ENCODE measurements at regions not wholly inside any gene's neighbourhood (a gene's known extent, or its start where the extent isn't known, plus 50 kb on each side); places are given as distances from the start of the nearest gene placed in this dataset.

DNA sequence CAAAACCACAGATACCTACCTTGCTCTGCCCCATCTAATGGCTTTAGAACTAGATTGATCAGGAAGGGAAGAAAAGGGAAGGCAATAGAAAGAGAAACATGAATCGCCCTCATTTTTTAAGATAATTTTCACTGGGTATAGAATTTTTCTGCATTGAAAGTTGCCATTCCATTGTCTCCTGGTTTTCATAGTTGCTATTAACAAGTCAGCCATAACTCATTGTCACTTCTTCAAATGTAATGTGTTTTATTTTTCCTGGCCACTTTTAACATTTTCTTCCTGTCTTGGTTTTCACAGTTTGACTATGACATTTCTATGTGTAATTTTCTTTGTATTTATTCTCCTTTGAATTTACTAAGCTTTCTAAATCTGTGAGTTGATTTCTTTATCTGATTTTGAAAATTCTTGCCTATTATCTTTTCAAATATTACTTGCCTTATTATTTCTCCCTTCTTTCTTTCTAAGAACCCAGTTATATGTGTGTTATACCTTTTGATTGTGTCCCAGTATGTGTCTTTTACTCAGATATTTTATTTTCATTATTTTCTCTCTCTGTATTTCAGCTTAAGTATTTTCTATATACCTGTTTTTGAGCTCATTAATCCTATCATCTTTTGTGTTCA, 85.5 kb upstream of the GLI2 start:
- Histone ChIP-seq H3K9me3 (ENCODE audit: control insufficient read depth in 2 of 3, insufficient read depth in 1 of 3, low read length in 3 of 3) (peaks cover 0 to 15% (median 0%) of the 10 kb centered on the region in 3 donors), H3K9ac (ENCODE audit: low read length in 3 of 3) (no peak overlapping the region), H3K4me3 (ENCODE audit: low read length in 3 of 3) (no peak overlapping the region), H3K36me3 (ENCODE audit: control insufficient read depth in 2 of 3, insufficient read depth in 3 of 3, low read length in 3 of 3) (no peaks in the 10 kb centered on the region), H3K27ac (ENCODE audit: low read depth in 2 of 2, low read length in 2 of 2) (no peak overlapping the region), H3K27me3 (ENCODE audit: control insufficient read depth, insufficient read depth, low read length) (peaks cover 5% of the 10 kb centered on the region), H3K4me1 (ENCODE audit: control insufficient read depth in 2 of 3, insufficient read depth in 2 of 3, low read depth in 1 of 3, low read length in 3 of 3) (no peaks in the 10 kb centered on the region)
- FAIRE-seq, result no peak
- intact Hi-C loops (cut with DNase I), result no loop called here
- TF ChIP-seq, protein P1, sequence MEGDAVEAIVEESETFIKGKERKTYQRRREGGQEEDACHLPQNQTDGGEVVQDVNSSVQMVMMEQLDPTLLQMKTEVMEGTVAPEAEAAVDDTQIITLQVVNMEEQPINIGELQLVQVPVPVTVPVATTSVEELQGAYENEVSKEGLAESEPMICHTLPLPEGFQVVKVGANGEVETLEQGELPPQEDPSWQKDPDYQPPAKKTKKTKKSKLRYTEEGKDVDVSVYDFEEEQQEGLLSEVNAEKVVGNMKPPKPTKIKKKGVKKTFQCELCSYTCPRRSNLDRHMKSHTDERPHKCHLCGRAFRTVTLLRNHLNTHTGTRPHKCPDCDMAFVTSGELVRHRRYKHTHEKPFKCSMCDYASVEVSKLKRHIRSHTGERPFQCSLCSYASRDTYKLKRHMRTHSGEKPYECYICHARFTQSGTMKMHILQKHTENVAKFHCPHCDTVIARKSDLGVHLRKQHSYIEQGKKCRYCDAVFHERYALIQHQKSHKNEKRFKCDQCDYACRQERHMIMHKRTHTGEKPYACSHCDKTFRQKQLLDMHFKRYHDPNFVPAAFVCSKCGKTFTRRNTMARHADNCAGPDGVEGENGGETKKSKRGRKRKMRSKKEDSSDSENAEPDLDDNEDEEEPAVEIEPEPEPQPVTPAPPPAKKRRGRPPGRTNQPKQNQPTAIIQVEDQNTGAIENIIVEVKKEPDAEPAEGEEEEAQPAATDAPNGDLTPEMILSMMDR (IDR thresholded peaks at IDR 0.05; ENCODE audit: borderline replicate concordance, extremely low read depth, insufficient read depth), result no peak
- DNase-seq, result no peak

DNA sequence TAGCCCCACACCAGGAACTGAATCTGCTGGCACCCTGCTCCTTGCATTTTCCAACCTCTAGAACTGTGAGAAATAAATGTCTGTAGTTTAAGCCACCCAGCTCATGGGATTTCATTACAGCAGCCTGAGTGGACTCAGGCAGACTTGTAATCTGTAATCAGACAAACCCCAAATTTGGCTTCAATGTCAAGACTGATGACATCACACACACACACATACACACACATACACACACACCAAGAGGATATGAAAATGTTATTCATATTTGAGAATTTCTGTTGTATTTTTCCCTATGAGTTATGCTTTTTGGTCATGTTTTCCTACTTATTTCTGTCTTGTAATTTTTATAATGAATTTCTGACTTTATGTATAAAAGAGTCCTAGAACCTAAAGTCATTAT, 83.8 kb upstream of the GLI2 start:
- Histone ChIP-seq H3K9me3 (ENCODE audit: control insufficient read depth in 2 of 3, insufficient read depth in 1 of 3, low read length in 3 of 3) (peaks cover 0 to 15% (median 0%) of the 10 kb centered on the region in 3 donors), H3K27ac (ENCODE audit: low read depth in 2 of 2, low read length in 2 of 2) (no peak overlapping the region), H3K27me3 (ENCODE audit: control insufficient read depth, insufficient read depth, low read length) (peaks cover 5% of the 10 kb centered on the region), H3K4me1 (ENCODE audit: control insufficient read depth in 2 of 3, insufficient read depth in 2 of 3, low read depth in 1 of 3, low read length in 3 of 3) (no peaks in the 10 kb centered on the region), H3K9ac (ENCODE audit: low read length in 3 of 3) (no peak overlapping the region), H3K4me3 (ENCODE audit: low read length in 3 of 3) (no peak overlapping the region), H3K36me3 (ENCODE audit: control insufficient read depth in 2 of 3, insufficient read depth in 3 of 3, low read length in 3 of 3) (no peaks in the 10 kb centered on the region)
- TF ChIP-seq, protein P1 (IDR thresholded peaks at IDR 0.05; ENCODE audit: borderline replicate concordance, extremely low read depth, insufficient read depth), result no peak
- FAIRE-seq (no peak), DNase-seq (no peak)
- intact Hi-C loops (cut with DNase I), result no loop called here

DNA sequence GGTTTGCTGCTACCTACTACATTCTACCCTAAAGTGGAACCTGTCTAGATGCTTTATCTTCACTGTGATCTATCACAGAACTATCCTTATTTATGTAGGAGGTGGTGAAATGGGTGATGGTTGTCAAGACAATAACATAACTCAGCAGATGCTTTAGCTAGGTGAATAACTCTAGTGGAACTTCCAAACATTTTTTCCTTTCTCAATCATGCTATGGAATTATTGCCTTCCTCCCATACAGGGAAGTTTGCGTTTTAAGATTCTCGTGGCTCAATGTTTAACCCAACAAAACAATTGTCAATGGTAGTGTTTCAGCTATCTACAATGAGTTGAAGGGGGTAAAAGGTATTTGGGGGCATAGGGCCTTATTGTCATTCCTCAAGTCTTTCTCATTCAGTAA, 82.6 kb upstream of the GLI2 start:
- Histone ChIP-seq H3K4me3 (ENCODE audit: low read length in 3 of 3) (no peak overlapping the region), H3K27ac (ENCODE audit: low read depth in 2 of 2, low read length in 2 of 2) (no peak overlapping the region), H3K9me3 (ENCODE audit: control insufficient read depth in 2 of 3, insufficient read depth in 1 of 3, low read length in 3 of 3) (peaks cover 0 to 15% (median 0%) of the 10 kb centered on the region in 3 donors), H3K9ac (ENCODE audit: low read length in 3 of 3) (no peak overlapping the region), H3K4me1 (ENCODE audit: control insufficient read depth in 2 of 3, insufficient read depth in 2 of 3, low read depth in 1 of 3, low read length in 3 of 3) (no peaks in the 10 kb centered on the region), H3K36me3 (ENCODE audit: control insufficient read depth in 2 of 3, insufficient read depth in 3 of 3, low read length in 3 of 3) (no peaks in the 10 kb centered on the region), H3K27me3 (ENCODE audit: control insufficient read depth, insufficient read depth, low read length) (peaks cover 5% of the 10 kb centered on the region)
- no peak for DNase-seq
- FAIRE-seq, result no peak
- TF ChIP-seq, protein P1 (IDR thresholded peaks at IDR 0.05; ENCODE audit: borderline replicate concordance, extremely low read depth, insufficient read depth), result no peak
- intact Hi-C loops (cut with DNase I), result no loop called here

DNA sequence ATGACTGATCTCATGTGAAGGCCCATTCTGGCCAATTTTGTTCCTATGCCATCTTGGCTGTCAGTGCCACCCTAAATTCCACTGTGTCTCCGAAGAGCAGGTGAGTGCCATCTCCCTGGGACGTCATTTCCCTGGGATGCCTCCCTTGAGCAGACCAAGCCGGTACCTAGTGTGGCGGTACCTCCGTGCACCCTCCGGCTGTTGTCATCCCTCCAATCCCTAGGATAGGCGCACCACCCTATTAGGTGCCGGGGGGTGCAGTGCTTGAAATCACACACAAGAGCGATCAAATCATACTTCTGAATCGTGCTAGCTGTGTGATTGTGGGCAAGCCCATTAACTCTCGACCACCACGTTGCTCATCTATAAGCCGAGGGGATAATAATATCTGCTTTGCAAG, 81.8 kb upstream of the GLI2 start:
- DNase-seq, result no peak
- TF ChIP-seq, protein P1 (IDR thresholded peaks at IDR 0.05; ENCODE audit: borderline replicate concordance, extremely low read depth, insufficient read depth), result no peak
- no peak overlapping the region for H3K9ac ChIP-seq (ENCODE audit: low read length in 3 of 3)
- no peak overlapping the region for H3K27ac ChIP-seq (ENCODE audit: low read depth in 2 of 2, low read length in 2 of 2)
- H3K4me1 ChIP-seq (ENCODE audit: control insufficient read depth in 2 of 3, insufficient read depth in 2 of 3, low read depth in 1 of 3, low read length in 3 of 3), result no peaks in the 10 kb centered on the region
- H3K36me3 ChIP-seq (ENCODE audit: control insufficient read depth in 2 of 3, insufficient read depth in 3 of 3, low read length in 3 of 3), result no peaks in the 10 kb centered on the region
- peaks cover 6% of the 10 kb centered on the region for H3K27me3 ChIP-seq (ENCODE audit: control insufficient read depth, insufficient read depth, low read length)
- H3K4me3 ChIP-seq (ENCODE audit: low read length in 3 of 3), result no peak overlapping the region
- intact Hi-C loops (cut with DNase I), result no loop called here
- H3K9me3 ChIP-seq (ENCODE audit: control insufficient read depth in 2 of 3, insufficient read depth in 1 of 3, low read length in 3 of 3), result peaks cover 0 to 15% (median 0%) of the 10 kb centered on the region in 3 donors
- FAIRE-seq, result no peak

Data from kidney (tissue), 13 donors.